Ovary (tissue), 7 donors: ENCODE measurements at regions not wholly inside any gene's neighbourhood (a gene's known extent, or its start where the extent isn't known, plus 50 kb on each side); places are given as distances from the start of the nearest gene placed in this dataset.
"Not testable (repeated sequence)": the region's sequence is repeated elsewhere in the genome, so short reads cannot be mapped to it uniquely, and the experiment has no call there.

Source experiments
- DNase-seq, 5 donors: peaks; one replicate each; pipeline ENCODE4 v3.0.0-alpha.2; 2019 to 2020
- H3K27ac ChIP-seq, 2 donors: fragments of 200-600 bp; one replicate each; pipeline versions ENCODE4 v1.5.1 to v1.8.0; 2019 to 2022
- H3K27me3 ChIP-seq: fragments of 200-600 bp; one replicate; pipeline ENCODE4 v1.8.0; 2022
- H3K36me3 ChIP-seq: fragments of 200-600 bp; sonication (generic); one replicate; pipeline ENCODE4 v1.5.1; 2019
- H3K4me1 ChIP-seq: one replicate; pipeline ENCODE4 v1.8.1; 2013; ENCODE audit warnings: mild to moderate bottlenecking, moderate library complexity; ENCODE audit not compliant: insufficient read depth
- H3K4me3 ChIP-seq: fragments of 200-600 bp; sonication (generic); one replicate; pipeline ENCODE4 v1.5.1; 2017
- H3K9me3 ChIP-seq, 2 donors: fragments of 200-600 bp in 1 of 2; sonication (generic) in 1 of 2; one replicate each; pipeline versions ENCODE4 v1.5.1 to v1.8.1; 2013 to 2019; ENCODE audit warnings: mild to moderate bottlenecking in 1 of 2, moderate library complexity in 1 of 2
- CTCF ChIP-seq, 3 donors: fragments of 450-650 bp in 2 of 3; fragments of 200-600 bp in 1 of 3; IDR thresholded peaks; one replicate each; pipeline versions ENCODE4 v1.5.1 to v1.8.0; 2016 to 2022; ENCODE audit warnings: antibody characterized with exemption in 3 of 3, mild to moderate bottlenecking in 1 of 3
- EP300 ChIP-seq: sonication (generic); formaldehyde crosslinking; IDR thresholded peaks from one replicate; pipeline ENCODE4 v1.6.1; 2017; ENCODE audit warnings: antibody characterized with exemption
- POLR2A ChIP-seq: fragments of 450-650 bp; IDR thresholded peaks from one replicate; pipeline ENCODE4 v1.6.1; 2017; ENCODE audit warnings: antibody characterized with exemption, mild to moderate bottlenecking, moderate library complexity
- WGBS, 3 donors: extraction: QIAGEN DNeasy Blood & Tissue Kit in 1 of 3; methylation state at CpG; one replicate each; pipeline versions ENCODE4 v1.1.5 to v1.1.7; 2013 to 2017; 5-methylcytosine and 5-hydroxymethylcytosine counted together
- intact Hi-C, 4 donors: fragments of 100-400 bp; cut with DNase I; formaldehyde crosslinking; loops; one replicate each; pipeline versions ENCODE4 v1.11.0 to v1.15.1; 2022 to 2023
- donor health status: DM: no; HTN: no; CAD: no; lungs with moderate emphysema.
- donor health status: DM: no; HTN: no; CAD: no.
- donor health status: Bipolar disorder and iron deficiency.
- donor health status: DM: no; HTN: no; CAD: no.
- donor health status: DM: yes; HTN: yes; CAD: no.

DNA sequence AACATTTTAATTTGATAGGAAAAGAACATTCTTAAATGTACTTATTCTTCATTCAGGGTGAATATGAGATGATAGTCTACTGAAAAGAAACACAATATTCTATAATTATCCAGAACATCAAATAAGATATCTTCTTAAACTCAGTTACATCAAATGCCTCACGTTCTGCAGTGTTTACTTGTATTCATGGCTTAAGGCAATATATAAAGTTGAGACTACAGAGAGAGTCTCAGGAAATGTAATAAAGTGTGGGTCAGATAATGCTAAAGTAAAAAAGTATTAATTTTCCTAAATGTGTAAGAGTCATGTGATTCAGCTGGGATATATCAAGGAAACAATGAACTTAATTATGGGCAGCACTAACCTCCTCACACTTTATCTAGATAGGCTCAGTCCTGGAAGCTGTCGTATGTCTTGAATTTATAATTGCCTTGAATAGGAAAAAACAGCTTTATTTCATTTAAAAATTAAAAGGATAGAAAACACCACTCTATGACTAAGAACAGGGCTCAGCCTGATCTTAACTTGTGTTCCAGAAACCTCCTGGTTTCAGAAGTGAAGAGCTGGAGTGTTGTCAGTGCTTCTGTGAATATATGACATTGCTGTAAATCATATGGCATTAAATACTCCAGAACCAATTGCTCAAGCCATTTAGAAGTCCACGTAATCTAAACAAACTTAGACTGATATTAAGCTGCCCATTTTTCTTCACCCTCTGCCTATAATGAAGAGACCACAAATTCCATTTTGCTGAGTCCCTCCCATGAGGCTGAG lies 240.2 kb downstream of the FSIP2 start:
- DNase-seq, result no peak
- no peaks in the 10 kb centered on the region for H3K27me3 ChIP-seq
- H3K36me3 ChIP-seq, result no peaks in the 10 kb centered on the region
- H3K9me3 ChIP-seq, result no peaks in the 10 kb centered on the region
- H3K27ac ChIP-seq, result no peak overlapping the region
- intact Hi-C loops, result no loop called here
- no peak for TF ChIP-seq EP300
- TF ChIP-seq POLR2A, result no peak
- TF ChIP-seq CTCF (IDR thresholded peaks at IDR 0.05), result no peak
- no peak overlapping the region for H3K4me3 ChIP-seq
- no peaks in the 10 kb centered on the region for H3K4me1 ChIP-seq
- 58 to 75% (median 75%) methylated on average over 3 of the region's 3 CpGs for WGBS, 3 donors

GRCh38 chr2:185979546-185980071 lies 241.0 kb downstream of the FSIP2 start:
- no peak overlapping the region for H3K4me3 ChIP-seq
- no peak for DNase-seq
- 81 to 87% (median 86%) methylated on average over 2 of the region's 2 CpGs for WGBS, 3 donors
- H3K9me3 ChIP-seq, result no peaks in the 10 kb centered on the region
- intact Hi-C loops, result no loop called here
- no peak overlapping the region for H3K27ac ChIP-seq
- H3K27me3 ChIP-seq, result no peaks in the 10 kb centered on the region
- no peaks in the 10 kb centered on the region for H3K4me1 ChIP-seq
- no peak for TF ChIP-seq EP300
- no peak for TF ChIP-seq POLR2A
- TF ChIP-seq CTCF (IDR thresholded peaks at IDR 0.05), result no peak
- no peaks in the 10 kb centered on the region for H3K36me3 ChIP-seq

DNA sequence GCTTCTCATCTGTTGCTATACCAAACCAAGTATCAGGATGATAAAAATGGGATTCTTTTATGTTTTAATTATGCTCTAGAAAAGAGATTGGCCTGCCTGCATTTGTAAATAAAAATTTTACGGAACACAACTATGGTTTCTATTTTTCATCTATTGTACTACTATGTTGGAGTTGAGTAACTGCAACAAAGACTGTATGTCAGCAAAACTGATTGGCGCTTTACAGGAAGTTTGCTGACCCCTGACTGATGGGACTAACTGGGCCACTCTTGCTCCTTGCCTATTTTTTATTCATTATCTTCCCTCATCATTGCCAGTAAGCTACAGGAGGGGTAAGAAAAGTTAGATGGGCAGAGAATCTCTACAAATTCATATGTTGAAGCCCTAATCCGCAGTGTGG lies 242.3 kb downstream of the FSIP2 start:
- no peaks in the 10 kb centered on the region for H3K9me3 ChIP-seq
- no peaks in the 10 kb centered on the region for H3K27me3 ChIP-seq
- H3K4me1 ChIP-seq, result no peaks in the 10 kb centered on the region
- 94 to 96% (median 95%) methylated on average over 3 of the region's 3 CpGs for WGBS, 3 donors
- no peak for TF ChIP-seq EP300
- no peak for TF ChIP-seq POLR2A
- no peaks in the 10 kb centered on the region for H3K36me3 ChIP-seq
- intact Hi-C loops, result no loop called here
- no peak overlapping the region for H3K27ac ChIP-seq
- DNase-seq, result no peak
- no peak overlapping the region for H3K4me3 ChIP-seq

- H3K9me3 ChIP-seq, result no peaks in the 10 kb centered on the region
- intact Hi-C loops, result no loop called here
- TF ChIP-seq EP300 (no peak), CTCF (IDR thresholded peaks at IDR 0.05) (no peak)
- no peak overlapping the region for H3K27ac ChIP-seq
- H3K4me1 ChIP-seq, result no peaks in the 10 kb centered on the region
- no peak overlapping the region for H3K4me3 ChIP-seq
- H3K36me3 ChIP-seq, result no peaks in the 10 kb centered on the region
- no peaks in the 10 kb centered on the region for H3K27me3 ChIP-seq
- no peak for DNase-seq
- 81 to 94% (median 85%) methylated on average over 1 of the region's 1 CpG for WGBS, 3 donors
Measured at GRCh38 chr2:185984670-185985069, 246.1 kb downstream of the FSIP2 start.

DNA sequence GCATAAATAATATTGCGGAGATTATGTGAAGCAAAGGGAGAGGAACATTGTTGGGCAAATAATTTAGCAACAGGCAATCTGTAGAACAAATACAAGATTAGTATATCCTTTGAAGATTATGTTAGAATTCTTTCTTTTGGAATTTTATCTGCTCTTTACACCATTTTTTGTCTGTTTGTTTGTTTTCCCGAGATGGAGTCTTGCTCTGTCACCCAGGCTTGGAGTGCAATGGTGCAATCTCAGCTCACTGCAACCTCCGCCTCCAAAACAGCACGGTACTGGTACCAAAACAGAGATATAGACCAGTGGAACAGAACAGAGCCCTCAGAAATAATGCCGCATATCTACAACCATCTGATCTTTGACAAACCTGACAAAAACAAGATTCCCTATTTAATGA lies 250.3 kb downstream of the FSIP2 start:
- H3K27ac ChIP-seq, H3K27me3 ChIP-seq, H3K4me3 ChIP-seq, H3K4me1 ChIP-seq, H3K36me3 ChIP-seq, DNase-seq, H3K9me3 ChIP-seq, intact Hi-C loops: not testable (repeated sequence)
- WGBS, 3 donors, result 92 to 95% (median 95%) methylated on average over 5 of the region's 5 CpGs
